GM18520 (cell line): ENCODE measurements at regions not wholly inside any gene's neighbourhood (a gene's known extent, or its start where the extent isn't known, plus 50 kb on each side); places are given as distances from the start of the nearest gene placed in this dataset.

ENCODE experiments used
- ATAC-seq: cut with Tn5 transposase; IDR thresholded peaks from one replicate; pipeline ENCODE4 v1.9.1; 2021; ENCODE audit not compliant: unreplicated experiment

GRCh38 chr4:18840481-18840880 is 818.9 kb upstream of the LCORL start:
- ATAC-seq = no peak

GRCh38 chr4:18816228-18816895 is 794.8 kb upstream of the LCORL start:
- no peak for ATAC-seq

GRCh38 chr4:18815779-18816173 is 794.2 kb upstream of the LCORL start:
- ATAC-seq = no peak

GRCh38 chr4:18815081-18815778 is 793.7 kb upstream of the LCORL start:
- ATAC-seq = no peak

- ATAC-seq = no peak
Observed at GRCh38 chr4:18813771-18814170, 792.2 kb upstream of the LCORL start.

GRCh38 chr4:18813055-18813454 is 791.5 kb upstream of the LCORL start:
- no peak for ATAC-seq

GRCh38 chr4:18803781-18804180 is 782.2 kb upstream of the LCORL start:
- ATAC-seq = no peak

- ATAC-seq = no peak
Observed at GRCh38 chr4:18798123-18798522, 776.6 kb upstream of the LCORL start.

- no peak for ATAC-seq
Observed at GRCh38 chr4:18795794-18796193, 774.2 kb upstream of the LCORL start.

GRCh38 chr4:18777190-18777930 is 755.8 kb upstream of the LCORL start:
- ATAC-seq = no peak

- no peak for ATAC-seq
Observed at GRCh38 chr4:18767921-18768320, 746.4 kb upstream of the LCORL start.

GRCh38 chr4:18756671-18757070 is 735.1 kb upstream of the LCORL start:
- no peak for ATAC-seq

- ATAC-seq = no peak
Observed at GRCh38 chr4:18754180-18754579, 732.6 kb upstream of the LCORL start.

GRCh38 chr4:18751083-18751482 is 729.5 kb upstream of the LCORL start:
- no peak for ATAC-seq

- ATAC-seq = no peak
Observed at GRCh38 chr4:18749391-18749790, 727.8 kb upstream of the LCORL start.

GRCh38 chr4:18736551-18736950 is 715.0 kb upstream of the LCORL start:
- no peak for ATAC-seq

GRCh38 chr4:18735740-18736268 is 714.2 kb upstream of the LCORL start:
- ATAC-seq = no peak

GRCh38 chr4:18734405-18734804 is 712.9 kb upstream of the LCORL start:
- no peak for ATAC-seq

- ATAC-seq = no peak
Observed at GRCh38 chr4:18733961-18734360, 712.4 kb upstream of the LCORL start.

- ATAC-seq = no peak
Observed at GRCh38 chr4:18722748-18723191, 701.2 kb upstream of the LCORL start.

- no peak for ATAC-seq
Observed at GRCh38 chr4:18698119-18698883, 676.7 kb upstream of the LCORL start.
